ENCODE measurements at regions not wholly inside any gene's neighbourhood (a gene's known extent, or its start where the extent isn't known, plus 50 kb on each side); places are given as distances from the start of the nearest gene placed in this dataset.
"Not testable (repeated sequence)": the region's sequence is repeated elsewhere in the genome, so short reads cannot be mapped to it uniquely, and the experiment has no call there.

- Mint-ChIP-seq H3K9me3 (ENCODE audit: unreplicated experiment) (peaks cover 30% of the 10 kb centered on the region), H3K27me3 (ENCODE audit: unreplicated experiment) (no peaks in the 10 kb centered on the region), H3K4me3 (ENCODE audit: unreplicated experiment) (no peak overlapping the region), H3K36me3 (ENCODE audit: unreplicated experiment) (no peaks in the 10 kb centered on the region), H3K4me1 (ENCODE audit: unreplicated experiment) (no peaks in the 10 kb centered on the region), H3K27ac (ENCODE audit: unreplicated experiment) (no peak overlapping the region)
- no peak for DNase-seq (ENCODE audit: extremely low spot score, unreplicated experiment)
- TF ChIP-seq CTCF (IDR thresholded peaks at IDR 0.05): no peak
Measured at GRCh38 chr20:55646851-55647250, 358.5 kb downstream of the CBLN4 start.

- H3K27ac Mint-ChIP-seq (ENCODE audit: unreplicated experiment): no peak overlapping the region
- H3K27me3 Mint-ChIP-seq (ENCODE audit: unreplicated experiment): no peaks in the 10 kb centered on the region
- no peaks in the 10 kb centered on the region for H3K4me1 Mint-ChIP-seq (ENCODE audit: unreplicated experiment)
- no peaks in the 10 kb centered on the region for H3K36me3 Mint-ChIP-seq (ENCODE audit: unreplicated experiment)
- H3K4me3 Mint-ChIP-seq (ENCODE audit: unreplicated experiment): no peak overlapping the region
- no peak for DNase-seq (ENCODE audit: extremely low spot score, unreplicated experiment)
- peaks cover 21% of the 10 kb centered on the region for H3K9me3 Mint-ChIP-seq (ENCODE audit: unreplicated experiment)
- no peak for TF ChIP-seq CTCF (IDR thresholded peaks at IDR 0.05)
Measured at GRCh38 chr20:55641497-55641896, 363.8 kb downstream of the CBLN4 start.

- no peak for TF ChIP-seq CTCF (IDR thresholded peaks at IDR 0.05)
- Mint-ChIP-seq H3K36me3 (ENCODE audit: unreplicated experiment) (no peaks in the 10 kb centered on the region), H3K9me3 (ENCODE audit: unreplicated experiment) (peaks cover 20% of the 10 kb centered on the region), H3K4me3 (ENCODE audit: unreplicated experiment) (no peak overlapping the region), H3K27ac (ENCODE audit: unreplicated experiment) (no peak overlapping the region), H3K4me1 (ENCODE audit: unreplicated experiment) (no peaks in the 10 kb centered on the region), H3K27me3 (ENCODE audit: unreplicated experiment) (no peaks in the 10 kb centered on the region)
- no peak for DNase-seq (ENCODE audit: extremely low spot score, unreplicated experiment)
Measured at GRCh38 chr20:55635870-55636269, 369.4 kb downstream of the CBLN4 start.

GRCh38 chr20:55632592-55632991 is 372.7 kb downstream of the CBLN4 start:
- no peak for DNase-seq (ENCODE audit: extremely low spot score, unreplicated experiment)
- Mint-ChIP-seq H3K4me1 (ENCODE audit: unreplicated experiment) (no peaks in the 10 kb centered on the region), H3K36me3 (ENCODE audit: unreplicated experiment) (no peaks in the 10 kb centered on the region), H3K27me3 (ENCODE audit: unreplicated experiment) (no peaks in the 10 kb centered on the region), H3K4me3 (ENCODE audit: unreplicated experiment) (no peak overlapping the region), H3K9me3 (ENCODE audit: unreplicated experiment) (peaks cover 18% of the 10 kb centered on the region), H3K27ac (ENCODE audit: unreplicated experiment) (no peak overlapping the region)
- no peak for TF ChIP-seq CTCF (IDR thresholded peaks at IDR 0.05)

GRCh38 chr20:55629143-55629542 is 376.2 kb downstream of the CBLN4 start:
- not testable (repeated sequence) for H3K36me3 Mint-ChIP-seq (ENCODE audit: unreplicated experiment); H3K4me3 Mint-ChIP-seq (ENCODE audit: unreplicated experiment); H3K27me3 Mint-ChIP-seq (ENCODE audit: unreplicated experiment); H3K27ac Mint-ChIP-seq (ENCODE audit: unreplicated experiment); DNase-seq (ENCODE audit: extremely low spot score, unreplicated experiment); H3K4me1 Mint-ChIP-seq (ENCODE audit: unreplicated experiment)
- peaks cover 10% of the 10 kb centered on the region for H3K9me3 Mint-ChIP-seq (ENCODE audit: unreplicated experiment)

GRCh38 chr20:55626716-55627115 is 378.6 kb downstream of the CBLN4 start:
- DNase-seq (ENCODE audit: extremely low spot score, unreplicated experiment): no peak
- H3K4me1 Mint-ChIP-seq (ENCODE audit: unreplicated experiment): no peaks in the 10 kb centered on the region
- H3K4me3 Mint-ChIP-seq (ENCODE audit: unreplicated experiment): no peak overlapping the region
- no peak overlapping the region for H3K27ac Mint-ChIP-seq (ENCODE audit: unreplicated experiment)
- no peak for TF ChIP-seq CTCF (IDR thresholded peaks at IDR 0.05)
- H3K36me3 Mint-ChIP-seq (ENCODE audit: unreplicated experiment): no peaks in the 10 kb centered on the region
- no peaks in the 10 kb centered on the region for H3K27me3 Mint-ChIP-seq (ENCODE audit: unreplicated experiment)
- H3K9me3 Mint-ChIP-seq (ENCODE audit: unreplicated experiment): peaks cover 19% of the 10 kb centered on the region
